Skin epidermis (tissue), 12 donors: ENCODE measurements at regions not wholly inside any gene's neighbourhood (a gene's known extent, or its start where the extent isn't known, plus 50 kb on each side); places are given as distances from the start of the nearest gene placed in this dataset.
"Not testable (repeated sequence)": the region's sequence is repeated elsewhere in the genome, so short reads cannot be mapped to it uniquely, and the experiment has no call there.

Source experiments
- H3K27ac ChIP-seq, 21 experiments: fragments of 200-600 bp; sonication (generic) in 11 of 21; one replicate each; pipeline ENCODE4 v1.5.0; 2020; ENCODE audit warnings: mild to moderate bottlenecking in 3 of 21, inconsistent platforms in 2 of 21, moderate library complexity in 2 of 21
- H3K4me3 ChIP-seq, 7 experiments: fragments of 200-600 bp; sonication (generic) in 2 of 7; one replicate each; pipeline ENCODE4 v1.5.0; 2020; ENCODE audit warnings: inconsistent platforms in 2 of 7, mild to moderate bottlenecking in 2 of 7, moderate library complexity in 1 of 7

DNA sequence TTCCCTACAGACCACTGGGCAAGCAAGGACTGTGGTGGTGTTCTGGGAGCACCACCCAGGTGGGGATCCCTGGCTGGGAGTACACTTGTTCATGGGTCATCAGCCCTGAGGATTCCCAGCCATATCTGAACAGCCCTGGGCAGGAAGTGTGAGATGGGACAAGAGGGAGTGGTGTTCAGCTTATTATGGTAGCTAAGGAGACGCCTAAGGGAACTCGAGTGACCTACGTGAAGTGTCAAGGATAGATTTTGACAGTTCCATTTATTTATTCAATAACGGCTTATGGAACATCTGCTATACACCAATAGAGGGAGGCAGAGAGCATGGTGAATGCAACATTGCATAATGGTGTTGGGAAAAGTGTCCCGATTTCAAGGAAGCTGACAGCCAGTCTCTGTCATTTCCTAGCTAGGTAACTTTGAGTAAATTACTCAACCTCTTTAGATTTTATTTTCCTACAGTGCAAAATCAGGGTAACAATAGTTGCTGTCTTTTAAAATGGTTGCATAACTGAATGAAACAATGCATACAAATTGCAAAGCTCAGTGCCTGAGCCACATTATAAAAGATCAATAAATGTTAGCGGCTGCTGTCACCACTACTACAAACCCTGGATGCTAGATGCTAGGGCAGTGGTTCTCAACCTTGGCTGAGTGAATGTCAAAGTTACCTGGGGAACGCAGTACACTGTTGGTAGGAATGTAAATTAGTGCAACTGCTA, 534.1 kb downstream of the GRIN2A start:
- no peak overlapping the region for H3K4me3 ChIP-seq
- no peak overlapping the region for H3K27ac ChIP-seq

DNA sequence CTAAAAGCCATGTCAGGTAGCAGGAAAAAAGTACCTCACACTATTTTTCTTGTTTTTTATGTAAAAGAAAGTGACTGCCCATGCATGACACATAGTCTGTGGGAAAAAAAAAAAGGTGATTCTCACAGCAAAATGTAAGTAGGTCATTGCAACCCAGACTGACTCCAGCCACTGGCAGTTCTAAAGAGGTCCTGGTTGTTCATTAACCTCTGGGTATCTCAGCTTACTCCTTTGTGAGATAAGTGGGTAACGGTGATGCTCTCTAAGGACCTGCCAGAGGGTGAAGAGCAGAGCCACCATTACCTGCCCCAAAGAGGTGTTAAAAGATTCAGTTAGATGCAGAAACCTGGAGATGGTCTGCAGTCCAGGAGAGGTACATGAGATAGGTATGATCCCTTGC, 531.9 kb downstream of the GRIN2A start:
- H3K27ac ChIP-seq: no peak overlapping the region

DNA sequence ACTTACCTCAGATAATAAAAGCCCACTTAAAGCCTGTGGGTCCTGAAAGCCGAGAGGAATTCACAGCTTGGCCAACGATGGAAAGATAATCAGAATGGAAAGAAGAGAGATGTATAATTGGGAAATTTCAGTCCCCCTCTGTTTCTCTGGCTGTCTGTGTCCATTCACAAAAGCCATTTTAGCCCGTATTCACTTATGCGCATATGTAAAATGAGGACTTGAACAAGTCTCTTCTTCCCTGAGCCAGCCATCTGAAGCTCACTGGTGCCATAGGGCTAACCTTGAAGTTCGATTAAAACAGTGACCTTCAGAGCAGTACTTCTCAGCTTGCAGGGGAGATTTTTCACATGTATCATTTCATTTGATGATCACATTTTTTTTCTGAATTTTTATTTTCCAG, 527.2 kb downstream of the GRIN2A start:
- no peak overlapping the region for H3K27ac ChIP-seq
- no peak overlapping the region for H3K4me3 ChIP-seq

More for the DNA sequence above, 531.9 kb downstream of the GRIN2A start:
- no peak overlapping the region for H3K4me3 ChIP-seq

DNA sequence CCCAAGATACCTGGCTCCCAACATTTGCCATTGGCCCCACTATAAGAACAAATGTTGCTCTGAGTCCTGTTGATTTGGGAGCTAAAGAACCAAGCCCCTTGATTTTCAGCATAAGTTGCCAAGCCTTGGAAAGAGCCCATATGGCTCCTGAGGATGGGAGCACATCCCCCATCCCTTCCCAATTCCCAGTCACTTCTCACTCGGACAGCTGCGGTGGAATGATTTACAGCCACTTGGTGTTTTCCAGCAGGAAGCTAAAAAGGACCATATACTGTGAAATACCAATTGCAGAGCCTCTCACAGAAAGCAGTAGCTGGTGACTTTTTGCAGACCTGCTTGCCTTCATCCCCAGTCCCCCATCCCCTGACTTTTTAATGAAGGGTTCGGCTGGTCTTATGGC, 524.6 kb downstream of the GRIN2A start:
- H3K4me3 ChIP-seq: no peak overlapping the region
- no peak overlapping the region for H3K27ac ChIP-seq

DNA sequence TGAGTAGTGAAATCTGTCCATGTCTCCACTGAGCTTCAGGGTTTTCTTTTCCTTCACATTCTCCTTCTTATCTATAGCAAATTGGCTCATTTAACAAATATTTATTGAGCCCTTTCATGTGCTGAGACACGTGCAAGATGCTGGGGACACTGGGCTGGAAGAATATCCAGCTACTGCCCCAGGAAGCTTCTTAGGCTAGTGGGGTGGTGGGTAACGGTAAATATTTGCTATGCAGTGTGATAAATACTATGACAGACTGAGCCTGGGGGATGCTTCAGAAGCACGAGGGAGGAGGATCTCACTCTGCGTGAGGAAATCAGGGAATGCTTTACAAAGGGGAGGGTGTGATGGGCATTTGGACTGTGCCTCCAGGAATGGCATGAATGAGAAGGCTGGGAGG, 524.1 kb downstream of the GRIN2A start:
- Histone ChIP-seq H3K4me3 (no peak overlapping the region), H3K27ac (no peak overlapping the region)

DNA sequence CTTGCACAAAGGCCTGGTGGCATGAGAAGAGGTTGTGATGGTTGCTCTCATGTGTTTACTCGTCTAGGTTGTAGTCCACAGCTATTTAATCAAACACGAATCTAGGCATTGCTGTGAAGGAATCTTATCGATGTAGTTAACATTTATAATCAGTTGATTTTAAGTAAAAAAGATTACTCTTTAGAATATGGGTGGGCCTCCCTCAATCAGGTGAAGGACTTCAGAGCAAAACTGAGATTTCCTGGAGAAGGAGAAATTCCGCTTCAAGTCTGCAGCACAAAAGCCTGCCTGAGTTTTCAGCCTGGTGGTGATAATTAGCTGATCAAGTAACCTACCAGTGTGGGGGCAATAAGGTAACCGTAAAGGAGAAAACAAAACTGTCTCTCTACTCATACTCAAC, 523.6 kb downstream of the GRIN2A start:
- H3K4me3 ChIP-seq: no peak overlapping the region
- H3K27ac ChIP-seq: no peak overlapping the region

DNA sequence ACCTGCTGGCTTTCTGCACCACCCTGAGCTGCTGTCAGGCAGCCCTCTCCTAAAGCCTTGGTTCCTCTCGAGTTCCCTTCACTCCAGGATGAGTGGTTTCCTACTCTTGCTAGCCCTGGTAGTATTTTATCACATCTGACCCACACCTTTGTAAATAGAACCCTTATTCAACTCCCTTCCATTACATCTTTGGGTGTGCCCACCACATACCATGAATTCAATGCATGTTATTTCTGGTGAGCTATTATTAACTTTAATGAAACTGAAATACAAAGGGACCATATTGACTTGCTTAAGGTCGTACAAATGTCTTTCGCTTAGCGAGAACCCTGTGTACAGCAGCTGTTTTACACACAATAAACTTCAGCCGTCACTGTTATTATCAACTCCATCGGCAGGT, 521.3 kb downstream of the GRIN2A start:
- no peak overlapping the region for H3K4me3 ChIP-seq
- H3K27ac ChIP-seq: no peak overlapping the region

DNA sequence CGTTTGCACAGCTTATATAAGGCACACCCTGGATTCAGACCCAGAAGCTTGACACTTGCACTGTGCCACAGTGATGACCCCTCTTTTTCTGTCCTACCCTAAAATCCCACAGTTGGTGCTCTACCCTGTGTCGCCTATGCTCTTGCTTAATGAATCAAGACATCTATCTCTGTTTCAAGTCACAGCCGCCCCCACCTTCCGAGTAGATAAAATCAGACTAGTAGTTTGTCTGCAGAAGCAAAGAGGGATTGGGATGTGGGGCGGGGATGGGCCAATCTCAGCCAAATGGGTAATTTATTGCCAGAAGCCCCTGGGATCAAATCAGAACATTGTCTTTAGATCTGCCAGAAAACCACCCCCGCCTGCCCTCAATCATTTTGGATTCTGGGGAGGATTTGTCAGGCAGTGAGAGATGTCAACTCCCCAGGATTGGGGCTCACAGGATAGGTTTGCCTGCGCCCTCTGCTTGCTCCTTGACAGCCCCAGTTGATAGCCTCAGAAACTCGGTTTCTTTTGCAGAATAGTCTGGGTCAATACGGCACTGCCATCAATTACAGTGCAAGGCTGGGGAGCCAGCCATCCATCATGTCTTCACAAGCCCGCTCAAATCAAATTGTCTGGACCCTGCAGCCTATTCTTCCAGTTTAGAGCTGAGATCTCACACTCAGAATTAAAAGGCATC, 520.8 kb downstream of the GRIN2A start:
- no peak overlapping the region for H3K27ac ChIP-seq
- H3K4me3 ChIP-seq: no peak overlapping the region

DNA sequence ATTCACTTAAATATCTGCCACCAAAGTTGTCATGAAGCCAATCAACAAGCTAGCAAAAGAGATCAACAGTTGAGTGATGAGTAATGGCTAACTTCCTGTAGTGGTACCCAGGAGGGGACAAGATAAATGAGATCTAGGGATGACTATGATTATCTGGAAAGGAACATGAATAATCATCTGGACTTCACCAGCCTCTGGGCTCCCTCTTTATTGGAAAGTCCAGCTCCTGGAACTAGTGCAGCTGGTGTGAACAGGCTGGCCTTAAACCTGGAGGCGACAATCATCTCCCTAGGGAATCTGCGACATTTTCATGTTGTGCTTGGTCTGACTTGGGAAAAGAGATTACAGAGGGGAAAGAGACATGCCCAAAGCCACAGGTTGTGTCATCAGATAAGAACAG, 518.6 kb downstream of the GRIN2A start:
- H3K4me3 ChIP-seq: no peak overlapping the region
- no peak overlapping the region for H3K27ac ChIP-seq

DNA sequence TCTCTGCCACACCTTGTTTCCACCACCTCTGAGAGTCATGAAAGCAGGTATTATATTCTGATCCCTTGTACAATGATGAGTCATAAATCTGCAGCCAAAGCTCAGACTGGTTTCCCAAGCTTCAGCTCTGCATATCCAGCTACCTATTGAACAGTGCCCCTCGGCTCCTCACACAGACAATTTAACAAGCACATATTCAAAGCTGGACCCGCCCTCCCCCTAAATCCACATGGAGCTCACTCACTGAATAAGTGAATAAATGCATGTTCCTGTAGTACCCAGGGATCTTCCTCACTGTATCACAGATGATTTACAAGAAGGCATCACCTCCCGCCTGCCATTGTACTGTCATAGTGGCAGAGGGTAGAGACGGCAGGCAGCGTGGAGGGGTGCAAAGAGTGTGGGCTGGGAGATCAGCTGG, 516.4 kb downstream of the GRIN2A start:
- peak overlapping the region in 1 of 21 experiments; percentile 46 for H3K27ac ChIP-seq
- no peak overlapping the region for H3K4me3 ChIP-seq

DNA sequence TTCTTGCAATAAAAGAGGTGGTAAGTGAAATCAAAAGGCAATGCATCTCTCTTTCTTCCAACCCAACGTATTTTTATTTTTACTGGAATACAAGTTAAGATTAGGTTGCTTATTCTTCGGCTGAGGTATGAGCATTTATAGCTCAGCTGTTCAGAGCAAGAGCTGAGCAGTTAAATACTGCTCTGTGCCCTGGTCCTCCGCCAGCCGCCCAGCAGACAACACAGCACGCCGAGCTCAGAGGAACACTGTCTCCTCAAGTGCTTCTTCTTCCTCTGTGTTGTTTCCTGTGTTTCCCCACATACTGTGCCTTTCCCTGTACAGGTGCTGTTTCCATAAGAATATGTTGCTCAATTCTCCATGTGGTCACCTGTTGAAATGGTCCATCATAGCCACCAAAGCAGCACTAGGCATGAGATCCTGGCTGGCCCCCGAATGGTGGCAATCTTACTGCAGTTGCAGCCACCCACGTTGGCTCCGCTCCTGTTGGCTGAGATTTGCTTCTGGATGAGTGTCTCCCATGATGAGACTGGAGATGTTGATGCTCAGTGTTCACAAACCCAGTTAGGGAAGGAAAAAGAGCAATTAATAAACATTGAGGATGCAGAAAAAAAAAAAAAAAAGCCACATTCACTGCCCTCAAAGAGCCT, 515.3 kb downstream of the GRIN2A start:
- Histone ChIP-seq H3K27ac (peak overlapping the region in 1 of 21 experiments; percentile 56), H3K4me3 (no peak overlapping the region)

DNA sequence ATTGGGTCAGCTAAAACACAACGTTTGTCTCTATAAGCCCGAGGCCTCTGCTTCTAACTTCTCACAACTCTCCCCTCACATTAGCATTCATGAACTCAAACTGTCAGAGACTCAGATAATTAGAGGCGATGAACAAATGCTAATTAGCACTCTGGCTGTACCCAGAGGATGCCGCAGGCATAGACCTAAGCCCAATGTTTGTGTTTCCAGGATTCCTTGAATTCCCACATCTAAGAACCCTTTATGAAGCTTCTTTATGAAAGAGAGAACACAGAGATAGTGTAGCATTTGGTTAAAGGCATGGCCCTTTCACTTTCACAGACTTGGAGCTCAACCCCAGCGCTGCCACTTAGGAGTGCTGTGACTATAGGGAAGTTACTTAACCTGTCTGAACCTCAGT, 512.2 kb downstream of the GRIN2A start:
- Histone ChIP-seq H3K4me3 (no peak overlapping the region), H3K27ac (no peak overlapping the region)

DNA sequence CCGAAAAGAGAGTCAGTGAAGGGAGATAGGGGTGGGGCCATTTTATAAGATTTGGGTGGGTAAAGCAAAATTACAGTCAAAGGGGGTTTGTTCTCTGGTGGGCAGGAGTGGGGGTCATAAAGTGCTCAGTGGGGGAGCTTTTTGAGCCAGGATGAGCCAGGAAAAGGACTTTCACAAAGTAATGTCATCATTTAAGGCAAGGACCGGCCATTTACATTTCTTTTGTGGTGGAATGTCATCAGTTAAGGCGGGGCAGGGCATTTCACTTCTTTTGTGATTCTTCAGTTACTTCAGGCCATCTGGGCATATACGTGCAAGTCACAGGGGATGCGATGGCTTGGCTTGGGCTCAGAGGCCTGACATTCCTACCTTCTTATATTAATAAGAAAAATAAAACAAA, 511.6 kb downstream of the GRIN2A start:
- H3K27ac ChIP-seq, H3K4me3 ChIP-seq: not testable (repeated sequence)

DNA sequence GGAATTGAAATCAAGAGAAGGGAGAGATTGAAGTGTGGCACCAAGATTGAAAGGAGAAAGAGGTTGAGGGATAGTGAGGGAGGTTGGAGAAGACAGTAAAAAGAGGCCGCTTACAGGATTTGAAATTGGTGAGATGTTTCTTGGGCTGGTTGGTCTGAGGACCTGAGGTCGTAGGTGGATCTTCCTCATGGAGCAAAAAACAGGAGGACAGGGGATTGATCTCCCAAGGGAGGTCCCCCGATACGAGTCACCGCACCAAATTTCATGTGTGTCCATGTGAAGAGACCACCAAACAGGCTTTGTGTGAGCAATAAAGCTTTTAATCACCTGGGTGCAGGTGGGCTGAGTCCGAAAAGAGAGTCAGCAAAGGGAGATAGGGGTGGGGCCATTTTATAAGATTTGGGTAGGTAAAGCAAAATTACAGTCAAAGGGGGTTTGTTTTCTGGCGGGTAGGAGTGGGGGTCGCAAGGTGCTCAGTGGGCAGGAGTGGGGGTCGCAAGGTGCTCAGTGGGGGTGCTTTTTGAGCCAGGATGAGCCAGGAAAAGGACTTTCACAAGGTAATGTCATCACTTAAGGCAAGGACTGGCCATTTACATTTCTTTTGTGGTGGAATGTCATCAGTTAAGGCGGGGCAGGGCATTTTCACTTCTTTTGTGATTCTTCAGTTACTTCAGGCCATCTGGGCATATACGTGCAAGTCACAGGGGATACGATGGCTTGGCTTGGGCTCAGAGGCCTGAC, 505.5 kb downstream of the GRIN2A start:
- H3K27ac ChIP-seq, H3K4me3 ChIP-seq: not testable (repeated sequence)

DNA sequence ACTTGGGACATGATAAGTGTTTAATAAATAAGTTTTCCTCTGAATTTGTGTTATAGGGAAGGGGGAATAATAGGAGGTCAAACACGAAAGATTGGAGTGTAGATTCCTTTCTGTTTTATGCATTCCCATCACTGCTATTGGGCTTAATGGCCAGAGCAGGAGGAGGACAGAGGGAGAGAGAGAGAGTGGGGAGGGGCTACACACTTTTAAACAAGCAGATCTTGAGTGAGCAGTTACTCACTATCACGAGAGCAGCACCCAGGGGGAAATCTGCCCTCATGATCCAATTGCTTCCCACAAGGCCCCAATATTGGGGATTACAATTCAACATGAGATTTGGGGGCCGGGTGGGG, 505.0 kb downstream of the GRIN2A start:
- H3K4me3 ChIP-seq: no peak overlapping the region
- H3K27ac ChIP-seq: no peak overlapping the region

DNA sequence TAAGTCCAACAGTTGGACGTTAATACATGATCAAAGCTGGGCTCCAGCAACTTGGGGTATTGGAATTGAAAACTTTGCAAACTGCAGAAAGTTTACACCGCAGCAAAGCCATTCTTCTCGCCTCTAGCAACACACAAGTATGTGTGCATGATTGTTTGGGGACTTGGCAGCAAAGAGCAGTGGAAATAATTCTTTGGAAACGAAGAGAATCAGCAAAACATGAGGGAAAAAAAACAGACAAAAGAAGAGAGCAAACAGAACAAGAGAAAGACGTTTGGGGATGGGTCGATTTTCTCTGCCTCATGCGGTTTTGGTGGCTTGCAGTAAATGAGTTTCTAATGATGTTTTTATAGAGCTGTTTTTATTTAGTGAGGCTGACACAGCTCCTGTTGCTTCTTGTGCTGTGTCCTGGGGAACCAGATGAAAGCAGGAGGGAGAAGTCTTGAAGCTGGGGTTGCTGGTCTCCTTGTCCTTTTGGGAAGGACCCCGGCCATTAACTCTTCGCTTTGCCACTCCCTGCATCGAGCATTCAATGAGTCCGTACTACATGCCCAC, 502.9 kb downstream of the GRIN2A start:
- Histone ChIP-seq H3K4me3 (no peak overlapping the region), H3K27ac (no peak overlapping the region)

DNA sequence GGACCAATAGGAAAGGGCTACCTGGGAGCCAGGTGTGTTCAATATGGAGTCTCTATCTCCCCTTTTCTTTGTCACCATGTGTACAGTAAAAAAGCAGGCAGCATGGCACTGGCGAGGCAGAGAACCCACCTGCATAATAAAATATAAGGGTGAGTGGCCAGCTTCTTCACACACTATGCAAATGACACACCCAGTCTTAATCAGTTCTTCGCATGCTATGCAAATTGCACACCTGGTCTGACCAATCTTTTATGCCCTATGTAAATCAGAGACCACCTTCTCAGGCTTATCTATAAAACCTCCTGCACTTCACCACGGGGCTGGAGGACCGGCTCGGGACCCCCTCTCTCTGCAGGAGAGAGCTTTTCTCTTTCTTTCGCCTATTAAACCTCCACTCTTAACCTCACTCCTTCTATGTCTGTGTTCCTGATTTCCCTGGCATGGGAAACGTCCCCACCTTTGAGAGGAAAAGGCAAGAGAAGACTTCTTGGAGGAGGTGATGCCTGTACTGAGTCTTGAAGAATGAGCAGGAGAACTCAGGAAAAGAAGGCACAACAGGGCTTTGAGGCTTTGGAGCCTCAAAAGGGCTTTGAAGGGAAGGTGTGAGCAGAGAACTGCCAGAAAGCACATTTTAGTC, 502.1 kb downstream of the GRIN2A start:
- Histone ChIP-seq H3K4me3 (no peak overlapping the region), H3K27ac (no peak overlapping the region)

DNA sequence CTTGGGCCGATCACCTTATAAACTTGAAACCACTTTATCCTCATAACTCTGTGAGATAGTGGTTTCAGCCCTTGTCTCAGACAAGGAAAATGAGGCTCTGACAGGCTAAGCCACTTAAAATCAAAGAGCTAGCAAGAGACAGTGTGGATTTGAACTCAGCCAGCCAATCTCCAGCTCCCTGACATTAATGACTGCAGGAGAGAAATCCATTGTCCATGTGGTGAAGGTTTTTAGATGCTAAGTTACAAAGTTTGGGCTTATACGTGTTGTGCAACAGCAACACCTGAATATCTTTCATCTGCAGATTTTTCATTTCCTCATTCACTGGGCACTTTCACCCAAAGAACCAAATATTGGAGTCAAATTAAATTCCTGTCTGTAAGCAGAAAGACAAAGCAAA, 501.3 kb downstream of the GRIN2A start:
- H3K27ac ChIP-seq: no peak overlapping the region
- H3K4me3 ChIP-seq: no peak overlapping the region

DNA sequence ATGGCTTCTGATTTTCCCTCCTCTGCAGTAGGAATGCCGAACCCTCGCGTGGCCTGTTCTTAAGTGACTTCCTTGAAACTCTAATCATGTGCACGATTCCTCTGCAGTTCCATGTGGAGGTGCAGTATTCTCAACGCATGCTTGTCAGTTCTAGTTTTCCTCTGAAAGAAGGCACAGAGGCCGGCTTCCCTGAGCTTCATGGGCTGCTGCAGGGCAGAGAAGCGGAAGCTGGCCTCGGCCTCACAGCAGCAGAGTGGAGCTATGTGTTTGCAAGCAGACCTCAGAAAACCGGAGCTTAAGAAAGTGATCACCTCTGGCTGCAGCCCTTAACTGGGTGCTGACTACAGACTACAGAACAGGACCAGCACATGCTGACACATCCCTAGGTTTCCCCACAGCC, 500.7 kb downstream of the GRIN2A start:
- no peak overlapping the region for H3K27ac ChIP-seq
- no peak overlapping the region for H3K4me3 ChIP-seq

DNA sequence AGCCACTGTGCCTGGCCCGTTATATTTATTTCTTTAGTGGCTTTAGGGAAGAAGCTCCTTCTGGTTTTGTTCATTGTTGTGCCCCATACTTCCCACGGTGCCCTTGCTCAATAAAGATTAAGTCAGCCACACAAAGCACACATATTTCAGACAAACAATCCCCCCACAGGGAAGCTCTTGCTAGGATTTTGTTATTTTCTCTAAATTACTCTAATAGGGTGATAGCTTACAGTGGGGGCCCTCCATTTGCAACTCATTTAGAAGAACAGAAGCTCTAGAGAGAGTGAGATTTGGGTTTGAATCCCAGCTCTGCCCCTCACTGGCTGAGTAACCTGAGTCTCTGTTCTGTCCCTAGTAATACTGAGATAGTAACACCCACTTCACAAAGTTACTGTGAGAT, 499.9 kb downstream of the GRIN2A start:
- Histone ChIP-seq H3K27ac (no peak overlapping the region), H3K4me3 (no peak overlapping the region)
